SK-N-SH treated with all-trans-retinoic acid at 6 μM for 48 hours (cell line): ENCODE measurements at regions not wholly inside any gene's neighbourhood (a gene's known extent, or its start where the extent isn't known, plus 50 kb on each side); places are given as distances from the start of the nearest gene placed in this dataset.

Source experiments
- BACH2 ChIP-seq: fragments of 250-450 bp; sonication (Bioruptor Pico); IDR thresholded peaks from 2 replicates; pipeline ENCODE4 v1.9.0; 2021; ENCODE audit warnings: mild to moderate bottlenecking, borderline replicate concordance
- CREB5 ChIP-seq: fragments of 250-450 bp; sonication (Bioruptor Pico); IDR thresholded peaks from 2 replicates; pipeline ENCODE4 v1.5.1; 2020; ENCODE audit warnings: low read depth, mild to moderate bottlenecking, moderate library complexity
- CSDC2 ChIP-seq: fragments of 250-450 bp; sonication (Bioruptor Pico); IDR thresholded peaks from 2 replicates; pipeline ENCODE4 v1.5.0; 2020; ENCODE audit warnings: mild to moderate bottlenecking, moderate library complexity
- PATZ1 ChIP-seq: fragments of 250-450 bp; sonication (Bioruptor Pico); IDR thresholded peaks from 2 replicates; pipeline ENCODE4 v1.8.0; 2020; ENCODE audit warnings: mild to moderate bottlenecking, moderate library complexity, borderline replicate concordance
- TOX ChIP-seq: fragments of 250-450 bp; sonication (Bioruptor Pico); IDR thresholded peaks from 2 replicates; pipeline ENCODE4 v1.8.0; 2021; ENCODE audit warnings: mild to moderate bottlenecking, moderate library complexity, borderline replicate concordance
- ZC3H10 ChIP-seq: fragments of 250-450 bp; sonication (Bioruptor Pico); IDR thresholded peaks from 2 replicates; pipeline ENCODE4 v1.5.1; 2021; ENCODE audit warnings: mild to moderate bottlenecking, moderate library complexity
- ZFP3 ChIP-seq: fragments of 250-450 bp; sonication (Bioruptor Pico); IDR thresholded peaks from 2 replicates; pipeline ENCODE4 v1.5.0; 2020; ENCODE audit warnings: mild to moderate bottlenecking, moderate library complexity

- TF ChIP-seq ZFP3 (CRISPR knock-in tag), result no peak
- no peak for TF ChIP-seq CSDC2 (CRISPR knock-in tag)
- TF ChIP-seq BACH2 (CRISPR knock-in tag), result no peak
- no peak for TF ChIP-seq ZC3H10
- TF ChIP-seq PATZ1 (CRISPR knock-in tag), result no peak
- no peak for TF ChIP-seq CREB5 (CRISPR knock-in tag)
- TF ChIP-seq TOX (CRISPR knock-in tag), result no peak
These were observed 62.4 kb upstream of the XIRP2 start for GRCh38 chr2:166825914-166826313.
